SK-N-SH (cell line): ENCODE measurements at regions not wholly inside any gene's neighbourhood (a gene's known extent, or its start where the extent isn't known, plus 50 kb on each side); places are given as distances from the start of the nearest gene placed in this dataset.
"Not testable (repeated sequence)": the region's sequence is repeated elsewhere in the genome, so short reads cannot be mapped to it uniquely, and the experiment has no call there.

Source experiments
- CTCF ChIA-PET: fragments of 300-600, 350-600 bp; formaldehyde crosslinking; extraction: SDS; loops from one replicate; lab custom pipeline; 2021; lab: Yijun Ruan, JAX
- POLR2A ChIA-PET: fragments of 350-600 bp; sonication (Branson Sonifier 250); formaldehyde crosslinking; extraction: SDS; loops from one replicate; lab custom pipeline; 2020; ENCODE audit warnings: antibody characterized with exemption, inconsistent platforms; lab: Yijun Ruan, JAX
- DNase-seq: peaks from one replicate; pipeline ENCODE4 v3.0.0; 2012
- H2AFZ ChIP-seq: fragments of 200-600 bp; sonication (generic); 2 replicates; pipeline ENCODE4 v1.8.1; 2016; ENCODE audit warnings: antibody characterized with exemption, mild to moderate bottlenecking, low read depth
- H3F3A ChIP-seq: fragments of 200-600 bp; sonication (generic); replicated peaks from 2 replicates; pipeline ENCODE3; 2016; ENCODE audit warnings: antibody characterized with exemption, mild to moderate bottlenecking; ENCODE audit not compliant: insufficient read depth
- H3K27ac ChIP-seq, 2 experiments: fragments of 200-500 bp in 1 of 2; fragments of 200-600 bp in 1 of 2; sonication (Bioruptor generic) in 1 of 2; sonication (generic), shearing (Covaris generic) in 1 of 2; 2 replicates each; pipeline versions ENCODE4 v1.5.1 to v1.6.1; 2014 to 2016; ENCODE audit warnings: low read depth in 2 of 2, inconsistent platforms in 1 of 2, low read length in 1 of 2, mild to moderate bottlenecking in 1 of 2, mixed read lengths in 1 of 2
- H3K27me3 ChIP-seq: fragments of 200-600 bp; sonication (generic), shearing (Covaris generic); 2 replicates; pipeline ENCODE4 v1.6.1; 2016; ENCODE audit warnings: mixed run types; ENCODE audit not compliant: insufficient read depth
- H3K36me3 ChIP-seq, 2 experiments: fragments of 200-500 bp in 1 of 2; fragments of 200-600 bp in 1 of 2; sonication (Bioruptor generic) in 1 of 2; sonication (generic) in 1 of 2; replicated peaks in 1 of 2; 2 replicates each; pipeline versions ENCODE3 to v1.5.1; 2014 to 2016; ENCODE audit warnings: low read length in 1 of 2, mild to moderate bottlenecking in 1 of 2; ENCODE audit not compliant: insufficient read depth in 2 of 2, control insufficient read depth in 1 of 2
- H3K4me1 ChIP-seq, 2 experiments: fragments of 200-500 bp in 1 of 2; fragments of 200-600 bp in 1 of 2; sonication (Bioruptor generic) in 1 of 2; sonication (generic), shearing (Covaris generic) in 1 of 2; 2 replicates each; pipeline versions ENCODE4 v1.5.1 to v1.6.1; 2014 to 2016; ENCODE audit warnings: low read depth in 1 of 2, low read length in 1 of 2, mixed run types in 1 of 2; ENCODE audit not compliant: insufficient read depth in 2 of 2, control insufficient read depth in 1 of 2
- H3K4me2 ChIP-seq: fragments of 200-600 bp; sonication (generic), shearing (Covaris generic); 2 replicates; pipeline ENCODE4 v1.6.1; 2017; ENCODE audit warnings: mixed run types
- H3K4me3 ChIP-seq, 2 experiments: fragments of 200-500 bp in 1 of 2; fragments of 200-600 bp in 1 of 2; sonication (Bioruptor generic) in 1 of 2; sonication (generic), shearing (Covaris generic) in 1 of 2; 2 replicates each; pipeline versions ENCODE4 v1.5.1 to v1.8.1; 2014 to 2016; ENCODE audit warnings: low read depth in 2 of 2, inconsistent platforms in 1 of 2, low read length in 1 of 2, mild to moderate bottlenecking in 1 of 2, mixed read lengths in 1 of 2, moderate library complexity in 1 of 2
- H3K79me2 ChIP-seq: fragments of 200-600 bp; sonication (generic); 2 replicates; pipeline ENCODE4 v1.8.1; 2017; ENCODE audit warnings: mild to moderate bottlenecking; ENCODE audit not compliant: insufficient read depth
- H3K9ac ChIP-seq: fragments of 200-600 bp; sonication (generic); 2 replicates; pipeline ENCODE4 v1.6.1; 2017; ENCODE audit warnings: mixed run types
- H3K9me2 ChIP-seq: fragments of 200-600 bp; sonication (generic); 2 replicates; pipeline ENCODE4 v1.6.1; 2017; ENCODE audit warnings: mixed run types
- H3K9me3 ChIP-seq: fragments of 200-600 bp; sonication (generic); 2 replicates; pipeline ENCODE4 v1.6.1; 2017; ENCODE audit warnings: mixed run types, mild to moderate bottlenecking, moderate library complexity
- H4K20me1 ChIP-seq: fragments of 200-600 bp; sonication (generic); 2 replicates; pipeline ENCODE4 v1.6.1; 2017; ENCODE audit warnings: mild to moderate bottlenecking, mixed run types; ENCODE audit not compliant: insufficient read depth
- CHD2 ChIP-seq: fragments of 150-350 bp; IDR thresholded peaks from 2 replicates; pipeline ENCODE4 v1.6.1; 2018; ENCODE audit warnings: low read length; ENCODE audit not compliant: partially characterized antibody
- CTCF ChIP-seq: fragments of 200-600 bp; sonication (generic); IDR thresholded peaks from 2 replicates; pipeline ENCODE4 v1.6.1; 2017; ENCODE audit warnings: antibody characterized with exemption, mild to moderate bottlenecking, moderate library complexity
- ELF1 ChIP-seq: IDR thresholded peaks from 2 replicates; pipeline ENCODE4 v1.4.0; 2012
- GABPA ChIP-seq: IDR thresholded peaks from 2 replicates; pipeline ENCODE4 v1.4.0; 2012; ENCODE audit warnings: low read depth, mild to moderate bottlenecking
- MXI1 ChIP-seq: IDR thresholded peaks from 2 replicates; pipeline ENCODE4 v1.6.1; 2012; ENCODE audit warnings: mild to moderate bottlenecking, low read depth, low read length, improper control_type of control experiment
- NFIC ChIP-seq: IDR thresholded peaks from 2 replicates; pipeline ENCODE4 v1.4.0; 2012; ENCODE audit warnings: borderline replicate concordance
- PBX3 ChIP-seq: IDR thresholded peaks from 2 replicates; pipeline ENCODE4; 2012
- RAD21 ChIP-seq: IDR thresholded peaks from 2 replicates; pipeline ENCODE4 v1.6.1; 2012; ENCODE audit warnings: mild to moderate bottlenecking, low read length
- RCOR1 ChIP-seq: fragments of 150-350 bp; IDR thresholded peaks from 2 replicates; pipeline ENCODE4 v1.6.1; 2017; ENCODE audit warnings: antibody characterized with exemption, low read length
- SIN3A ChIP-seq: IDR thresholded peaks from 2 replicates; pipeline ENCODE4 v1.6.1; 2012; ENCODE audit warnings: low read depth, mild to moderate bottlenecking, low read length, moderate library complexity, borderline replicate concordance
- SMC3 ChIP-seq: IDR thresholded peaks from 2 replicates; pipeline ENCODE4 v1.6.1; 2012; ENCODE audit warnings: low read depth, low read length, improper control_type of control experiment
- TEAD4 ChIP-seq: IDR thresholded peaks from 2 replicates; pipeline ENCODE4 v1.4.0; 2012; ENCODE audit warnings: mild to moderate bottlenecking, borderline replicate concordance; ENCODE audit not compliant: insufficient read depth
- YY1 ChIP-seq: IDR thresholded peaks from 2 replicates; pipeline ENCODE4 v1.4.0; 2012; ENCODE audit warnings: low read depth, mild to moderate bottlenecking
- ZBTB33 ChIP-seq: IDR thresholded peaks from 2 replicates; pipeline ENCODE4 v1.4.0; 2012; ENCODE audit warnings: low read depth, borderline replicate concordance
- WGBS: methylation state at CpG from one replicate; pipeline ENCODE4 v1.1.6; 2017; ENCODE audit warnings: low lambda C conversion rate; 5-methylcytosine and 5-hydroxymethylcytosine counted together

GRCh38 chr1:104132382-104132973, 382.8 kb downstream of the AMY1C start:
- H3F3A ChIP-seq = no peaks in the 10 kb centered on the region
- H3K9me2 ChIP-seq = no peaks in the 10 kb centered on the region
- no peak overlapping the region for H2AFZ ChIP-seq
- no peaks in the 10 kb centered on the region for H3K4me1 ChIP-seq
- H3K36me3 ChIP-seq = no peaks in the 10 kb centered on the region
- no peak overlapping the region for H3K4me3 ChIP-seq
- ChIA-PET CTCF (interaction anchor here (0.6 to 3.7 kb wide), 11 partner anchors 9 to 346 kb away, joined by 3 to 24 read pairs (median 5); no protein-coding TSS in a partner anchor), POLR2A (no interaction called here)
- peak; percentile 15 for DNase-seq
- H3K9ac ChIP-seq = no peak overlapping the region
- H3K79me2 ChIP-seq = no peaks in the 10 kb centered on the region
- peak; percentile 51 for TF ChIP-seq CTCF
- no peak for TF ChIP-seq YY1
- TF ChIP-seq RAD21 = peak; percentile 78
- peak; percentile 71 for TF ChIP-seq SMC3
- H3K9me3 ChIP-seq = no peaks in the 10 kb centered on the region
- H3K4me2 ChIP-seq = no peak overlapping the region
- H3K27ac ChIP-seq = no peak overlapping the region
- H4K20me1 ChIP-seq = no peaks in the 10 kb centered on the region
- no peaks in the 10 kb centered on the region for H3K27me3 ChIP-seq

- H3K27ac ChIP-seq, POLR2A ChIA-PET, CTCF ChIA-PET: not testable (repeated sequence)
These were observed 385.3 kb downstream of the AMY1C start for GRCh38 chr1:104135036-104135435.

GRCh38 chr1:104136621-104137020, 386.9 kb downstream of the AMY1C start:
- H3F3A ChIP-seq = no peaks in the 10 kb centered on the region
- no peaks in the 10 kb centered on the region for H4K20me1 ChIP-seq
- ChIA-PET CTCF (interaction anchor here (1.7 kb wide), 1 partner anchor 348 kb away, joined by 6 read pairs; no protein-coding TSS in a partner anchor), POLR2A (no interaction called here)
- H3K4me1 ChIP-seq = no peaks in the 10 kb centered on the region; a peak in 1 of 4 replicates
- no peaks in the 10 kb centered on the region for H3K36me3 ChIP-seq
- no peak overlapping the region for H2AFZ ChIP-seq
- H3K9me3 ChIP-seq = no peaks in the 10 kb centered on the region
- 11% methylated on average over 3 of the region's 3 CpGs for WGBS
- H3K4me2 ChIP-seq = no peak overlapping the region
- H3K9ac ChIP-seq = no peak overlapping the region
- H3K79me2 ChIP-seq = no peaks in the 10 kb centered on the region
- H3K27me3 ChIP-seq = no peaks in the 10 kb centered on the region
- no peak overlapping the region for H3K27ac ChIP-seq
- no peak for DNase-seq
- no peak overlapping the region for H3K4me3 ChIP-seq
- no peaks in the 10 kb centered on the region for H3K9me2 ChIP-seq
- TF ChIP-seq GABPA (no peak), CHD2 (no peak), MXI1 (no peak), RCOR1 (no peak), TEAD4 (no peak), CTCF (no peak), PBX3 (no peak), SIN3A (no peak), ELF1 (no peak), ZBTB33 (no peak), NFIC (no peak)

More at GRCh38 chr1:104135036-104135435, 385.3 kb downstream of the AMY1C start:
- not testable (repeated sequence) for H3K4me1 ChIP-seq, H3F3A ChIP-seq, H2AFZ ChIP-seq, H3K9ac ChIP-seq, H3K4me2 ChIP-seq, H3K79me2 ChIP-seq, H3K9me3 ChIP-seq, H3K36me3 ChIP-seq, DNase-seq, H3K9me2 ChIP-seq, H3K27me3 ChIP-seq, H4K20me1 ChIP-seq, H3K4me3 ChIP-seq
- WGBS = 77% methylated on average over 5 of the region's 6 CpGs
